Osteoblast (primary cell): ENCODE measurements at regions not wholly inside any gene's neighbourhood (a gene's known extent, or its start where the extent isn't known, plus 50 kb on each side); places are given as distances from the start of the nearest gene placed in this dataset.

ENCODE experiments used
- DNase-seq: peaks from one replicate; pipeline ENCODE4 v3.0.0; 2011; ENCODE audit warnings: low spot score, mixed read lengths; ENCODE audit not compliant: insufficient read length; ENCODE audit errors: missing footprints
- H2AFZ ChIP-seq: 2 replicates; pipeline ENCODE4 v1.6.0; 2011; ENCODE audit warnings: mild to moderate bottlenecking, low read length
- H3K27ac ChIP-seq: 2 replicates; pipeline ENCODE4 v1.5.1; 2011; ENCODE audit warnings: mild to moderate bottlenecking, low read depth, low read length, moderate library complexity
- H3K27me3 ChIP-seq: 2 replicates; pipeline ENCODE4 v1.6.0; 2012; ENCODE audit warnings: mild to moderate bottlenecking, control low read depth, inconsistent platforms, low read length, moderate library complexity; ENCODE audit not compliant: insufficient read depth
- H3K36me3 ChIP-seq: 2 replicates; pipeline ENCODE4 v1.5.1; 2011; ENCODE audit warnings: mild to moderate bottlenecking, low read length, control low read depth, moderate library complexity; ENCODE audit not compliant: insufficient read depth
- H3K4me1 ChIP-seq: 2 replicates; pipeline ENCODE4 v1.5.1; 2011; ENCODE audit warnings: mild to moderate bottlenecking, low read length, control low read depth, moderate library complexity; ENCODE audit not compliant: insufficient read depth
- H3K4me2 ChIP-seq: 2 replicates; pipeline ENCODE4 v1.6.0; 2011; ENCODE audit warnings: mild to moderate bottlenecking, low read length; ENCODE audit not compliant: insufficient read depth
- H3K4me3 ChIP-seq: fragments of 200-600 bp; sonication (generic); 3 replicates; pipeline ENCODE4 v1.5.1; 2012; ENCODE audit warnings: mild to moderate bottlenecking, low read length, inconsistent platforms; ENCODE audit not compliant: insufficient read depth
- H3K79me2 ChIP-seq: 2 replicates; pipeline ENCODE4 v1.6.0; 2012; ENCODE audit warnings: mild to moderate bottlenecking, low read length, control low read depth, inconsistent platforms; ENCODE audit not compliant: insufficient read depth
- H3K9me3 ChIP-seq: 2 replicates; pipeline ENCODE4 v1.5.1; 2011; ENCODE audit warnings: low read depth, low read length, control low read depth
- H4K20me1 ChIP-seq: 2 replicates; pipeline ENCODE4 v1.6.0; 2012; ENCODE audit warnings: mild to moderate bottlenecking, low read length, control low read depth; ENCODE audit not compliant: insufficient read depth
- TF ChIP-seq, protein P1 (sequence below): IDR thresholded peaks from 2 replicates; pipeline ENCODE4 v1.5.1; 2011; ENCODE audit warnings: mild to moderate bottlenecking, low read depth, low read length, moderate library complexity; ENCODE audit errors: extremely low read depth

DNA sequence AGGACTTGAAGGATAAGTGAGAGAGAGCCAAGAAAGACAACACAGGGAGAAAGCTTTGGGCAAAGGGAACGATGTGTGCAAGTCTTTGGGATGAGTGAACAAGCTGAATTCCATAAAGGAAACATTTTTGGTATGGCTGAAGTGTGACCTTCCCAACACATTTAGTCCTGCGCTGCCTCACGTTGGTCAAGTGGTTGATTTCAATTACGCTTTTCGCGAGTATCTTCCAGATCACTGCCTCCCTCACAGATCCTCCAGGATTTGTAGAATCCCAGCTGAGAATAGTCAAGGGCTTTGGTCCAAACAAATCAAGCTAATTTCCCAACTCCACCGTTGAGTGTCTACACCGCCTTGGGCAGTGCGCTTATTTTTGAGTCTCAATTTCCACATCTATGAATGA, 338.4 kb upstream of the ADAMTS9 start:
- H3K79me2 ChIP-seq = no peaks in the 10 kb centered on the region
- no peaks in the 10 kb centered on the region for H3K4me1 ChIP-seq
- H4K20me1 ChIP-seq = no peaks in the 10 kb centered on the region
- no peaks in the 10 kb centered on the region for H3K27me3 ChIP-seq
- H3K4me2 ChIP-seq = no peak overlapping the region
- peak; percentile 3 for DNase-seq
- TF ChIP-seq, protein P1, sequence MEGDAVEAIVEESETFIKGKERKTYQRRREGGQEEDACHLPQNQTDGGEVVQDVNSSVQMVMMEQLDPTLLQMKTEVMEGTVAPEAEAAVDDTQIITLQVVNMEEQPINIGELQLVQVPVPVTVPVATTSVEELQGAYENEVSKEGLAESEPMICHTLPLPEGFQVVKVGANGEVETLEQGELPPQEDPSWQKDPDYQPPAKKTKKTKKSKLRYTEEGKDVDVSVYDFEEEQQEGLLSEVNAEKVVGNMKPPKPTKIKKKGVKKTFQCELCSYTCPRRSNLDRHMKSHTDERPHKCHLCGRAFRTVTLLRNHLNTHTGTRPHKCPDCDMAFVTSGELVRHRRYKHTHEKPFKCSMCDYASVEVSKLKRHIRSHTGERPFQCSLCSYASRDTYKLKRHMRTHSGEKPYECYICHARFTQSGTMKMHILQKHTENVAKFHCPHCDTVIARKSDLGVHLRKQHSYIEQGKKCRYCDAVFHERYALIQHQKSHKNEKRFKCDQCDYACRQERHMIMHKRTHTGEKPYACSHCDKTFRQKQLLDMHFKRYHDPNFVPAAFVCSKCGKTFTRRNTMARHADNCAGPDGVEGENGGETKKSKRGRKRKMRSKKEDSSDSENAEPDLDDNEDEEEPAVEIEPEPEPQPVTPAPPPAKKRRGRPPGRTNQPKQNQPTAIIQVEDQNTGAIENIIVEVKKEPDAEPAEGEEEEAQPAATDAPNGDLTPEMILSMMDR = no peak
- H3K36me3 ChIP-seq = no peaks in the 10 kb centered on the region
- no peak overlapping the region for H3K27ac ChIP-seq
- no peak overlapping the region for H2AFZ ChIP-seq
- no peak overlapping the region for H3K4me3 ChIP-seq
- H3K9me3 ChIP-seq = no peaks in the 10 kb centered on the region

DNA sequence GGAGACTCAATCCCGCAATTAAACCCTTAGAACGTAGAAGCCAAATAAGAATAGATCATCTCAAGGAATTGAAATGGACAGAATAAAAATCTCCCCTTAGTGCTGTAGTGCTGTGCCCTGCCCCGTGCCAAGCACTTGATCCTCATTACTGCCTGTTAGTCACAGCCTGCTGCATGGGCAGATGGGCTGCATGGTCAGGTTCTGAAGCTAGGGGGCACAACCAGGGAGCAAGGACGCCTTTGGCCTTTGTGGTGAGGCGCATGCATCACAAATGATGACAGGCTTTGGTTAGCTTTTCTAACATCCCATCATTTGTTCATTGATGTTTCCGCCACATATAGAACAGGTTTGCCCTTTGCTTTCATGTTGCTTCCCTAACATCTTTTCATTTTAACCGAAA, 336.3 kb upstream of the ADAMTS9 start:
- Histone ChIP-seq H4K20me1 (no peaks in the 10 kb centered on the region), H3K4me3 (no peak overlapping the region), H3K4me1 (no peaks in the 10 kb centered on the region), H3K36me3 (no peaks in the 10 kb centered on the region), H3K4me2 (no peak overlapping the region), H3K9me3 (no peaks in the 10 kb centered on the region), H3K27me3 (no peaks in the 10 kb centered on the region), H3K27ac (no peak overlapping the region), H3K79me2 (no peaks in the 10 kb centered on the region), H2AFZ (no peak overlapping the region)
- DNase-seq = no peak
- TF ChIP-seq, protein P1 = no peak

DNA sequence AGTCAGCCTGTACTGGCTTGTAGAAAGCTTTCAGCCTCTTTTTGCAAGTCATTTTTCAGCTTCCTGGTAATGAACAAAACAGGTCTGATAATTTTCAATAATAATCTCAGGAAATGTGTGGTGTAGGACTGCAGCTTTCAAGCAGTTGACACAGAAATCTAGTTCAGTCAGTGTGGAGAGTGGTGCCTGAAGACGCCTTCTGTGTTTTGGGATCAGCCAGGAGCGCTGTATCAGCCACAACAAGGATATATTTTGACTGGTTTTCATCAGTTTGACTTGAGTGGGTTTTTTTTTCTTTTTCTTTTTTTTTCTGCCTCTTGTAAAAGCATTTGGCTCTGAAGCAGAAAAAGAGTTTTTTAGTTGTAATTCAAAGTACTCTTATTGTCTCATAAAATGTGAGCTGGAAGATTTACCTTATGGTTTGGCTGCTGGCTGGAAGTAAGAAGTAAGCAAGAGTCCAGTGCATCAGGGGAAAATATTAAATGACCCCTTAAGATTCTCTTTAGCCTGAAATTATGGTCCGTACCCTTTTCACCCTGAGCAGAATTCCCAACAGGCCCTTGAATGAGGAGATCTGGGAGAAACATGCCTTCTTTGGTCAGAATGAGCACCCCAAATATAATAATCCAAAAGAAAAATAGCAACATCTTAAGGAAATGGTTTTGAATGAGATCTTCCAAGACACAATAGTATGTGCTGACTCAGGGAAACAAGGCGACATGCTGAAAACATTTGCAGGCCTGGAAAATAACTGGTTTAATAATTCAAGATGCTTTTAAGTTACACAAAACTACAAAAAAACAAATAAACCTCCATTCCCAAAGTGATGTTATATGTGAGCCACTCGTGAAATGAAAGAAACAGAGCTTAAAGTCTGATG, 332.7 kb upstream of the ADAMTS9 start:
- peak; percentile 14 for DNase-seq
- H3K4me2 ChIP-seq = no peak overlapping the region

More for the DNA sequence above, 332.7 kb upstream of the ADAMTS9 start:
- H3K9me3 ChIP-seq = no peaks in the 10 kb centered on the region
- no peaks in the 10 kb centered on the region for H3K79me2 ChIP-seq
- TF ChIP-seq, protein P1 = no peak
- H3K27ac ChIP-seq = no peak overlapping the region
- no peaks in the 10 kb centered on the region for H3K36me3 ChIP-seq
- H4K20me1 ChIP-seq = no peaks in the 10 kb centered on the region
- no peak overlapping the region for H3K4me3 ChIP-seq
- H3K4me1 ChIP-seq = no peaks in the 10 kb centered on the region
- no peak overlapping the region for H2AFZ ChIP-seq
- no peaks in the 10 kb centered on the region for H3K27me3 ChIP-seq
